OCI-LY1 (cell line): ENCODE measurements at regions not wholly inside any gene's neighbourhood (a gene's known extent, or its start where the extent isn't known, plus 50 kb on each side); places are given as distances from the start of the nearest gene placed in this dataset.

Experiments used
- H2AFZ ChIP-seq: fragments of 200-600 bp; sonication (generic), shearing (Covaris generic); 2 replicates; pipeline ENCODE4 v1.6.0; 2014; ENCODE audit warnings: antibody characterized with exemption, mild to moderate bottlenecking, low read length
- H3F3A ChIP-seq: fragments of 200-600 bp; sonication (generic), shearing (Covaris generic); 2 replicates; pipeline ENCODE4 v1.6.0; 2014; ENCODE audit warnings: mild to moderate bottlenecking, antibody characterized with exemption, low read length, moderate library complexity; ENCODE audit not compliant: insufficient read depth
- H3K27ac ChIP-seq: fragments of 200-600 bp; sonication (generic); 2 replicates; pipeline ENCODE4 v1.5.1; 2014; ENCODE audit warnings: low read length, mixed run types, mild to moderate bottlenecking, low read depth; ENCODE audit not compliant: poor library complexity, severe bottlenecking
- H3K27me3 ChIP-seq: fragments of 200-600 bp; sonication (generic); 2 replicates; pipeline ENCODE4 v1.6.0; 2014; ENCODE audit warnings: antibody characterized with exemption, mild to moderate bottlenecking, low read length, moderate library complexity; ENCODE audit not compliant: insufficient read depth
- H3K36me3 ChIP-seq: fragments of 200-600 bp; sonication (generic); 2 replicates; pipeline ENCODE4 v1.6.1; 2014; ENCODE audit warnings: mild to moderate bottlenecking, antibody characterized with exemption, low read length, moderate library complexity, mixed read lengths; ENCODE audit not compliant: insufficient read depth
- H3K4me1 ChIP-seq: fragments of 200-600 bp; sonication (generic); 2 replicates; pipeline ENCODE4 v1.5.1; 2014; ENCODE audit warnings: mild to moderate bottlenecking, low read length, moderate library complexity; ENCODE audit not compliant: insufficient read depth, severe bottlenecking
- H3K4me2 ChIP-seq: fragments of 200-600 bp; sonication (generic), shearing (Covaris generic); 2 replicates; pipeline ENCODE4 v1.6.1; 2014; ENCODE audit warnings: low read length
- H3K4me3 ChIP-seq: fragments of 200-600 bp; sonication (generic); 2 replicates; pipeline ENCODE4 v1.5.1; 2014; ENCODE audit warnings: low read length, low read depth, mild to moderate bottlenecking, mixed read lengths; ENCODE audit not compliant: poor library complexity, severe bottlenecking
- H3K79me2 ChIP-seq: fragments of 200-600 bp; shearing (Covaris generic); 2 replicates; pipeline ENCODE4 v1.6.1; 2016; ENCODE audit warnings: mixed run types, low read length, mixed read lengths; ENCODE audit not compliant: insufficient read depth
- H3K9ac ChIP-seq: fragments of 200-600 bp; sonication (generic), shearing (Covaris generic); 2 replicates; pipeline ENCODE4 v1.6.1; 2014; ENCODE audit warnings: mild to moderate bottlenecking, low read length, mixed read lengths
- H3K9me2 ChIP-seq: fragments of 200-600 bp; sonication (generic), shearing (Covaris generic); 2 replicates; pipeline ENCODE4 v1.6.1; 2014; ENCODE audit warnings: low read depth, mild to moderate bottlenecking, low read length, mixed read lengths
- H3K9me3 ChIP-seq: fragments of 200-600 bp; shearing (Covaris generic); 2 replicates; pipeline ENCODE4 v1.6.1; 2014; ENCODE audit warnings: low read length, mixed read lengths
- H4K20me1 ChIP-seq: fragments of 200-600 bp; sonication (generic), shearing (Covaris generic); 2 replicates; pipeline ENCODE4 v1.6.0; 2016; ENCODE audit warnings: mild to moderate bottlenecking, low read length; ENCODE audit not compliant: insufficient read depth
- EZH2 ChIP-seq: fragments of 200-600 bp; sonication (generic), shearing (Covaris generic); IDR thresholded peaks from 2 replicates; pipeline ENCODE4 v1.8.0; 2017; ENCODE audit warnings: borderline replicate concordance, mixed run types, mild to moderate bottlenecking, antibody characterized with exemption, low read length, moderate library complexity, mixed read lengths
- TF ChIP-seq, protein P1 (sequence below): fragments of 200-600 bp; sonication (generic), shearing (Covaris generic); IDR thresholded peaks from 2 replicates; pipeline ENCODE4 v1.5.1; 2017; ENCODE audit warnings: mild to moderate bottlenecking, antibody characterized with exemption, low read length, moderate library complexity, mixed read lengths

DNA sequence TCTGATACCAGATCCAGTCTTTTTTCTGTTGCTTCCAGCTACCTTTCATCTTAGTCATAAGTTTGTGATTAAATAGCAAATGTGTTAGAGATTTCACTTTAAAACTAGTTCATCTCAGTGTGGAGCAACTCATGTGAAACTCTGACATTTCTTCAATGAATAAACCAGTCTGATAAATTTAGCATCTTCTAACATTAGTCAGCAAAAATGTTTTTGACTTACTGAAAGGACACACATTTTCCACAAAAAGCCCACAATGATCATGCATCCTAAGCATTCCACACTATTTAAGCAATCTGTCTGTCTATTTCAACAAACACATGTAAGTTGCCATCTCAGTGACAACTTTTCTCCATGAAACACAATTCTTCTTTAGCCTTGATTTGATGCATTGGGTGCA, 222.2 kb upstream of the SLC35B3 start:
- Histone ChIP-seq H3K9ac (no peak overlapping the region), H3K36me3 (no peaks in the 10 kb centered on the region), H3K4me3 (no peak overlapping the region), H4K20me1 (no peaks in the 10 kb centered on the region), H3K27ac (no peak overlapping the region), H3F3A (no peaks in the 10 kb centered on the region), H3K9me2 (no peaks in the 10 kb centered on the region), H3K79me2 (no peaks in the 10 kb centered on the region), H3K27me3 (no peaks in the 10 kb centered on the region), H3K4me2 (no peak overlapping the region), H2AFZ (no peak overlapping the region), H3K4me1 (no peaks in the 10 kb centered on the region), H3K9me3 (no peaks in the 10 kb centered on the region)
- TF ChIP-seq EZH2 = no peak
- TF ChIP-seq, protein P1, sequence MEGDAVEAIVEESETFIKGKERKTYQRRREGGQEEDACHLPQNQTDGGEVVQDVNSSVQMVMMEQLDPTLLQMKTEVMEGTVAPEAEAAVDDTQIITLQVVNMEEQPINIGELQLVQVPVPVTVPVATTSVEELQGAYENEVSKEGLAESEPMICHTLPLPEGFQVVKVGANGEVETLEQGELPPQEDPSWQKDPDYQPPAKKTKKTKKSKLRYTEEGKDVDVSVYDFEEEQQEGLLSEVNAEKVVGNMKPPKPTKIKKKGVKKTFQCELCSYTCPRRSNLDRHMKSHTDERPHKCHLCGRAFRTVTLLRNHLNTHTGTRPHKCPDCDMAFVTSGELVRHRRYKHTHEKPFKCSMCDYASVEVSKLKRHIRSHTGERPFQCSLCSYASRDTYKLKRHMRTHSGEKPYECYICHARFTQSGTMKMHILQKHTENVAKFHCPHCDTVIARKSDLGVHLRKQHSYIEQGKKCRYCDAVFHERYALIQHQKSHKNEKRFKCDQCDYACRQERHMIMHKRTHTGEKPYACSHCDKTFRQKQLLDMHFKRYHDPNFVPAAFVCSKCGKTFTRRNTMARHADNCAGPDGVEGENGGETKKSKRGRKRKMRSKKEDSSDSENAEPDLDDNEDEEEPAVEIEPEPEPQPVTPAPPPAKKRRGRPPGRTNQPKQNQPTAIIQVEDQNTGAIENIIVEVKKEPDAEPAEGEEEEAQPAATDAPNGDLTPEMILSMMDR = no peak

DNA sequence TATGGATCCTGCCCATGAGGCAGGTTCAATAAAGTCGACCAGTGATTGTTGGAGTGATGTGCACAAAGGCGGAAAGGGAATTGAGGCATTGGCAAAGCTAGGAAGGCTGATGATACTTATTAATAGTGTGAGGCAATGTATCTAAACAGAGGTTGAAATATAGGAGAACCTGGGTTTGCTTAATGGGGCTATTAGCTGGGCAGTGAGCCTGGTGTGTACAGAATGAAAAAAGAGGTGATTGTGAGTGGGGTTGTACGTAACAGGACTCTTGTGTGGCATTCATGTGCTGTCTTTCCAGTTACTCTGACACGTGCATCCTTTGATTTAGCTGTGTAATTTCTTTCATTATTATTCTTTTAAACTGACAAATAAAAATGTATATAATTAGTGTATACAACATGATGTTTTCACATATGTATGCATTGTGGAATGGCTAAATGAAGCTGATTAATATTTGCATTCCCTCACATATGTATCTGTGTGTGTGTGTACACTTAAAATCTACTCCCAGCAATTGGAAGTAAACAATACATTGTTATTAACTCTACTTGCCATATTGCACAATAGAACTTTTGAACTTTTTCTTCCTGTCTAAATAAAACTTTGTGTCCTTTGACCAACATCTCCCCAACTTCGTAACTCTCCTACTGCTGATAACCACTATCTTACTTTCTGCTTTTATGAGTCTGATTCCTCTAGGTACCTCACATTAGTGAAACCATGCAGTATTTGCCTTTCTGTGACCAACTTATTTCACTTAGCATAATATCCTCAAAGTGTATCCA, 220.5 kb upstream of the SLC35B3 start:
- no peaks in the 10 kb centered on the region for H3K36me3 ChIP-seq
- no peak overlapping the region for H3K27ac ChIP-seq
- no peaks in the 10 kb centered on the region for H3K27me3 ChIP-seq
- no peaks in the 10 kb centered on the region for H3K4me1 ChIP-seq
- H3F3A ChIP-seq = no peaks in the 10 kb centered on the region
- H3K9me3 ChIP-seq = no peaks in the 10 kb centered on the region
- H3K9me2 ChIP-seq = no peaks in the 10 kb centered on the region
- no peak overlapping the region for H3K9ac ChIP-seq
- H4K20me1 ChIP-seq = no peaks in the 10 kb centered on the region
- TF ChIP-seq EZH2 = no peak
- TF ChIP-seq, protein P1 = no peak
- no peaks in the 10 kb centered on the region for H3K79me2 ChIP-seq
- no peak overlapping the region for H3K4me2 ChIP-seq
- no peak overlapping the region for H2AFZ ChIP-seq
- H3K4me3 ChIP-seq = no peak overlapping the region

DNA sequence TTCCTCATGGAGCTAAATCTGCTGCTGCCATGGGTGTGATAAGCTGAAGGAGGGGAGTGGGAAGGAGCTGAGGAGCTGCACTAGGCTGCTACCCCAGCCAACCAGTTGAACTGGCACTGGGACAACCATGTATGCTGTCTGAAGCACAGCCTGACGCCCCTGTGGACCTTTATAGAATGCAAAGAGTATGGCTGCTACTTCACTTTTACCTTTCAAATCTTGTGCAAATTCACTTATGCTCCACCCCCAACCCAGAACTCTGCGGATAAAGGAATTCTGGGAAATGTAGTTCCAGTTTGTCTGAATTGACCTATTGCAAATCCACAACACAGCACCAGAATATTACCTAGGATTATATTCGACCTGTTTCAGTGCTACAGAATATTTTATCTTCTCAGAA, 217.4 kb upstream of the SLC35B3 start:
- no peak for TF ChIP-seq EZH2
- TF ChIP-seq, protein P1 = no peak
- no peak overlapping the region for H3K4me2 ChIP-seq
- no peak overlapping the region for H3K9ac ChIP-seq
- H3K4me1 ChIP-seq = no peaks in the 10 kb centered on the region
- H3K27me3 ChIP-seq = no peaks in the 10 kb centered on the region
- no peaks in the 10 kb centered on the region for H4K20me1 ChIP-seq
- no peaks in the 10 kb centered on the region for H3K9me2 ChIP-seq
- H3K79me2 ChIP-seq = no peaks in the 10 kb centered on the region
- H3K4me3 ChIP-seq = no peak overlapping the region
- H3K36me3 ChIP-seq = no peaks in the 10 kb centered on the region
- H3K27ac ChIP-seq = no peak overlapping the region
- no peaks in the 10 kb centered on the region for H3K9me3 ChIP-seq
- H2AFZ ChIP-seq = no peak overlapping the region
- no peaks in the 10 kb centered on the region for H3F3A ChIP-seq
